Fibroblast of villous mesenchyme (primary cell): ENCODE measurements at regions not wholly inside any gene's neighbourhood (a gene's known extent, or its start where the extent isn't known, plus 50 kb on each side); places are given as distances from the start of the nearest gene placed in this dataset.
"Not testable (repeated sequence)": the region's sequence is repeated elsewhere in the genome, so short reads cannot be mapped to it uniquely, and the experiment has no call there.

Experiments
- DNase-seq: peaks from one replicate; pipeline ENCODE4 v3.0.0-alpha.2; 2010; ENCODE audit warnings: low read depth
- H3K4me3 ChIP-seq: 2 replicates; pipeline ENCODE4 v1.5.1; 2011; ENCODE audit warnings: low read depth, mild to moderate bottlenecking, low read length
- TF ChIP-seq, protein P1 (sequence below): IDR thresholded peaks from 2 replicates; pipeline ENCODE4 v1.5.1; 2012; ENCODE audit warnings: low read depth, mild to moderate bottlenecking, low read length; ENCODE audit not compliant: insufficient read depth

DNA sequence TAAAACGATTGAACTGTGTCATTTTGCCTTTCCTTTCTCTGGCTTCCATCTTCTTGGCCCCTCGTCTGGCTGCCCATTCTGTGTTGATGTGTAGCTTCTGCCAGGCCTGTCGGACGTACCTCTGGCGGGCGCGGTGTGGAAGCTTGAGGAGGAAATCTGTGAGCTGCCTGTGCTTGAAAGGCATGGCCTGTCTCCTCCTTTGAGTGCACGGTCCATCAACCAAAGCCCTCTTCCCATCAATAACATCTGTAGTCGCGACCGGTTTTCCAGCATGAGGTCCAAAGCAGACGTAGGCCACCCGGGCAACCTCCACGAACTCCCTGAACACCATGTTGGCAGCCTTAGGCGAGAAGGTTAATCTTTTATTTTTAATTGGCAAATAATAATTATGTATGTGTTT lies 202.7 kb downstream of the CRLF2 start:
- no peak overlapping the region for H3K4me3 ChIP-seq
- DNase-seq, result no peak
- TF ChIP-seq, protein P1, sequence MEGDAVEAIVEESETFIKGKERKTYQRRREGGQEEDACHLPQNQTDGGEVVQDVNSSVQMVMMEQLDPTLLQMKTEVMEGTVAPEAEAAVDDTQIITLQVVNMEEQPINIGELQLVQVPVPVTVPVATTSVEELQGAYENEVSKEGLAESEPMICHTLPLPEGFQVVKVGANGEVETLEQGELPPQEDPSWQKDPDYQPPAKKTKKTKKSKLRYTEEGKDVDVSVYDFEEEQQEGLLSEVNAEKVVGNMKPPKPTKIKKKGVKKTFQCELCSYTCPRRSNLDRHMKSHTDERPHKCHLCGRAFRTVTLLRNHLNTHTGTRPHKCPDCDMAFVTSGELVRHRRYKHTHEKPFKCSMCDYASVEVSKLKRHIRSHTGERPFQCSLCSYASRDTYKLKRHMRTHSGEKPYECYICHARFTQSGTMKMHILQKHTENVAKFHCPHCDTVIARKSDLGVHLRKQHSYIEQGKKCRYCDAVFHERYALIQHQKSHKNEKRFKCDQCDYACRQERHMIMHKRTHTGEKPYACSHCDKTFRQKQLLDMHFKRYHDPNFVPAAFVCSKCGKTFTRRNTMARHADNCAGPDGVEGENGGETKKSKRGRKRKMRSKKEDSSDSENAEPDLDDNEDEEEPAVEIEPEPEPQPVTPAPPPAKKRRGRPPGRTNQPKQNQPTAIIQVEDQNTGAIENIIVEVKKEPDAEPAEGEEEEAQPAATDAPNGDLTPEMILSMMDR, result no peak

GRCh38 chrX:1006156-1006730 lies 206.2 kb downstream of the CRLF2 start:
- no peak overlapping the region for H3K4me3 ChIP-seq
- TF ChIP-seq, protein P1, result no peak
- DNase-seq, result no peak

DNA sequence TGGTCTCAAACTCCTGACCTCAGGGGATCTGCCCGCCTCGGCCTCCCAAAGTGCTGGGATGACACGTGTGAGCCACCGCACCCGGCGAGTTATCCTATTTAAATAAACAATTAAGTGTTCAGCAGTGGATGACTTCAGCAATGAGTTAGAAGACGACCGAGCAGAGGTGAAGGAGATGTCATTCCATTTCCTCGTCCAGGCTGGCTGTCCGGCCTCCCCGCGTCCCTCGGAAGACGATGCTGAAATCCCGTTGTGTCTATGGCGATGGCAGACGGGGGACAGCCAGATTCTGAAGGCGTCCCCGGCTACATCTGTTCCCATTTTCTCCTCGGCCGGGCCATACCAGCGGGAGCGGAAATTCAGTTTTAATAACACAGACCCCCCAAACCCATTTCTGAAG lies 209.8 kb downstream of the CRLF2 start:
- no peak overlapping the region for H3K4me3 ChIP-seq
- TF ChIP-seq, protein P1, result no peak
- no peak for DNase-seq

GRCh38 chrX:997631-998137 lies 214.8 kb downstream of the CRLF2 start:
- DNase-seq, result no peak
- no peak overlapping the region for H3K4me3 ChIP-seq
- TF ChIP-seq, protein P1, result no peak

DNA sequence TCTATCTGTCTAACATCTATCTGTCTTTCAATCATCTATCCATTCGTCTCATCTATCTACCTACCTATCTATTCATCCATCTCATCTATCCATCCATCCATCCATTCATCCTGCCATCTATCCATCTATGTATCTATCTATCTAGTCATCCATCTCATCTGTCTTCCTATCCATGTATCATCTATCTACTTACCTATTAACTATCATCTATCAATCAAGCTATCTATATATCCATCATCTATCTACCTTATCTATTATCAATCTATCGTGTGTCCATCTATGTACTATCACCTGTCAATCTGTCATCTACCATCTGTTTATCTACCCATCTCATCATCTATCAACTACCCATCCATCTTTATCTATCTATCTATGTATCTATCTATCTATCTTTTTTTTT lies 217.7 kb downstream of the CRLF2 start:
- DNase-seq, result no peak
- no peak overlapping the region for H3K4me3 ChIP-seq
- TF ChIP-seq, protein P1, result no peak

- TF ChIP-seq, protein P1, result no peak
- DNase-seq, result peak; percentile 76
- H3K4me3 ChIP-seq, result no peak overlapping the region
Observed at GRCh38 chrX:989959-990510, 222.4 kb downstream of the CRLF2 start.

GRCh38 chrX:988530-988929 lies 223.9 kb downstream of the CRLF2 start:
- not testable (repeated sequence) for DNase-seq, H3K4me3 ChIP-seq
